ENCODE measurements at regions not wholly inside any gene's neighbourhood (a gene's known extent, or its start where the extent isn't known, plus 50 kb on each side); places are given as distances from the start of the nearest gene placed in this dataset.

DNA sequence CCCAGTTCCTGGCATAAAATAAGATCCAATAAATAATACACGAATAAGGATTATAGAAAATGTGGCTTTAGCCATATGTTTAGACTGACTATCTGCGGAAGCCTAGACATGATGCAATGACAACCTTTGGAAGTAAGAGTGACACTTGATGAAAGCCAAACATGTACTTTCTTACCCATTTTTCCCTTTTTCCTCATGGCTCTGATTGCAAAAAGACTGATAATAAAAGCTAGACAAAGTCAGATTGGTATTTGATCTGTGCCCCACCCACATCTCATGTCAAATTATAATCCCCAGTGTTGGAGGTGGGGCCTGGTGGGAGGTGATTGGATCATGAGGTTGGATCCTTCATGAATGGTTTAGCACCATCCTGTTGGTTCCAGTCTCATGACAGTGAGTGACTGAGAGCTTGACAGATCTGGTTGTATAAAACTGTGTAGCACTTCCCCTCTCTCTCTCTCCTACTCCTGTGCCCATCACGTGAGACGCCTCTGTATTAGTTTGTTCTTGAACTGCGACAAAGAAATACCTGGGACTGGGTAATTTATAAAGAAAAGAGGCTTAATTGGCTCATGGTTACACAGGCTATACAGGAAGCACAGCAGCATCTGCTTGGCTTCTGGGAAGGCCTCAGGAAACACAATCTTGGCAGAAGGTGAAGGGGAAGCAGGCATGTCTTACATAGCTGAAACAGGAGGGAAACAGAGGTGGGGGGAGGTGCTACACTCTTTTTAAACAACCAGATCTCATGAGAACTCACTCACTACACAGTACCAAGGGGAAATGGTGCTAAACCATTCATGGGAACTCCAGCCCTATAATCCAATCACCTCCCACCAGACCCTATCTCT is 243.4 kb upstream of the PIK3R1 start:
- TF ChIP-seq, protein P1, sequence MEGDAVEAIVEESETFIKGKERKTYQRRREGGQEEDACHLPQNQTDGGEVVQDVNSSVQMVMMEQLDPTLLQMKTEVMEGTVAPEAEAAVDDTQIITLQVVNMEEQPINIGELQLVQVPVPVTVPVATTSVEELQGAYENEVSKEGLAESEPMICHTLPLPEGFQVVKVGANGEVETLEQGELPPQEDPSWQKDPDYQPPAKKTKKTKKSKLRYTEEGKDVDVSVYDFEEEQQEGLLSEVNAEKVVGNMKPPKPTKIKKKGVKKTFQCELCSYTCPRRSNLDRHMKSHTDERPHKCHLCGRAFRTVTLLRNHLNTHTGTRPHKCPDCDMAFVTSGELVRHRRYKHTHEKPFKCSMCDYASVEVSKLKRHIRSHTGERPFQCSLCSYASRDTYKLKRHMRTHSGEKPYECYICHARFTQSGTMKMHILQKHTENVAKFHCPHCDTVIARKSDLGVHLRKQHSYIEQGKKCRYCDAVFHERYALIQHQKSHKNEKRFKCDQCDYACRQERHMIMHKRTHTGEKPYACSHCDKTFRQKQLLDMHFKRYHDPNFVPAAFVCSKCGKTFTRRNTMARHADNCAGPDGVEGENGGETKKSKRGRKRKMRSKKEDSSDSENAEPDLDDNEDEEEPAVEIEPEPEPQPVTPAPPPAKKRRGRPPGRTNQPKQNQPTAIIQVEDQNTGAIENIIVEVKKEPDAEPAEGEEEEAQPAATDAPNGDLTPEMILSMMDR (IDR thresholded peaks at IDR 0.05; ENCODE audit: insufficient read depth, low read length, poor library complexity, severe bottlenecking) = no peak
- TF ChIP-seq EZH2phosphoT487 (conservative IDR thresholded peaks at IDR 0.05; ENCODE audit: low read length) = no peak
